ENCODE measurements at regions not wholly inside any gene's neighbourhood (a gene's known extent, or its start where the extent isn't known, plus 50 kb on each side); places are given as distances from the start of the nearest gene placed in this dataset.

DNA sequence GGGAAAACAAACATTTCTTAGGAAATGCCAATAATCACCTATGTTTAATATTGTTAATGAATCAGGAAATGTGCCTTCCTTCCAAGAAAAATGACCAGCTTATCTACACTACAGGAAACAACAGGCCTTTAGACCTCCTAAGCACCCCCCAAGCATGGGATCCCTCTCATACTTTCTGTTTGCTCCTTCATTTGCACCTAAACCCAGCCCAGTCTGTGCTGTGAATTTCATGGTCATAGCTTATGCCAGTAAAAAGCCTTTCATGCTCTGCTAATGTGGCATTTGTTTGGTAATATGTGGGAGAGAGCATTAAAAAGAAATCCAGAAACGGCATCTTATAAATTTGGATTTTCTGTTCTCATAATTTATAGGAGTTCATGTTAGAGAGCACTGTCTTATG lies 511.1 kb downstream of the EBF1 start:
- TF ChIP-seq, protein P1, sequence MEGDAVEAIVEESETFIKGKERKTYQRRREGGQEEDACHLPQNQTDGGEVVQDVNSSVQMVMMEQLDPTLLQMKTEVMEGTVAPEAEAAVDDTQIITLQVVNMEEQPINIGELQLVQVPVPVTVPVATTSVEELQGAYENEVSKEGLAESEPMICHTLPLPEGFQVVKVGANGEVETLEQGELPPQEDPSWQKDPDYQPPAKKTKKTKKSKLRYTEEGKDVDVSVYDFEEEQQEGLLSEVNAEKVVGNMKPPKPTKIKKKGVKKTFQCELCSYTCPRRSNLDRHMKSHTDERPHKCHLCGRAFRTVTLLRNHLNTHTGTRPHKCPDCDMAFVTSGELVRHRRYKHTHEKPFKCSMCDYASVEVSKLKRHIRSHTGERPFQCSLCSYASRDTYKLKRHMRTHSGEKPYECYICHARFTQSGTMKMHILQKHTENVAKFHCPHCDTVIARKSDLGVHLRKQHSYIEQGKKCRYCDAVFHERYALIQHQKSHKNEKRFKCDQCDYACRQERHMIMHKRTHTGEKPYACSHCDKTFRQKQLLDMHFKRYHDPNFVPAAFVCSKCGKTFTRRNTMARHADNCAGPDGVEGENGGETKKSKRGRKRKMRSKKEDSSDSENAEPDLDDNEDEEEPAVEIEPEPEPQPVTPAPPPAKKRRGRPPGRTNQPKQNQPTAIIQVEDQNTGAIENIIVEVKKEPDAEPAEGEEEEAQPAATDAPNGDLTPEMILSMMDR (IDR thresholded peaks at IDR 0.05; ENCODE audit: poor library complexity): no peak
- no peak for TF ChIP-seq EZH2 (IDR thresholded peaks at IDR 0.05; ENCODE audit: borderline replicate concordance)
